ENCODE measurements at regions not wholly inside any gene's neighbourhood (a gene's known extent, or its start where the extent isn't known, plus 50 kb on each side); places are given as distances from the start of the nearest gene placed in this dataset.

GRCh38 chr13:92950771-92951170, 275.8 kb upstream of the GPC6 start:
- Histone ChIP-seq H3K27me3 (replicated peaks; ENCODE audit: insufficient read depth, low read length) (no peaks in the 10 kb centered on the region), H3K36me3 (replicated peaks; ENCODE audit: insufficient read depth, low read length) (no peaks in the 10 kb centered on the region), H2AFZ (ENCODE audit: low read length) (no peak overlapping the region), H3K9ac (ENCODE audit: low read length) (no peak overlapping the region), H3K79me2 (ENCODE audit: low read length) (no peaks in the 10 kb centered on the region), H3F3A (ENCODE audit: insufficient read depth, low read length) (no peaks in the 10 kb centered on the region), H3K4me3 (ENCODE audit: low read length) (no peak overlapping the region), H4K20me1 (ENCODE audit: insufficient read depth, low read length) (no peaks in the 10 kb centered on the region), H3K9me2 (replicated peaks; ENCODE audit: insufficient read depth, low read length) (no peaks in the 10 kb centered on the region), H3K4me1 (ENCODE audit: low read length) (no peaks in the 10 kb centered on the region), H3K9me3 (replicated peaks; ENCODE audit: insufficient read depth, low read length) (no peaks in the 10 kb centered on the region), H3K4me2 (ENCODE audit: low read depth, low read length) (no peak overlapping the region), H3K27ac (ENCODE audit: low read length) (no peak overlapping the region)
- TF ChIP-seq EZH2phosphoT487 (IDR thresholded peaks at IDR 0.05; ENCODE audit: low read length): no peak
- no peak for TF ChIP-seq EZH2 (optimal IDR thresholded peaks at IDR 0.05; ENCODE audit: low read depth, low read length)
- no peak for TF ChIP-seq CTCF (IDR thresholded peaks at IDR 0.05; ENCODE audit: low read length)
- no peak for DNase-seq

DNA sequence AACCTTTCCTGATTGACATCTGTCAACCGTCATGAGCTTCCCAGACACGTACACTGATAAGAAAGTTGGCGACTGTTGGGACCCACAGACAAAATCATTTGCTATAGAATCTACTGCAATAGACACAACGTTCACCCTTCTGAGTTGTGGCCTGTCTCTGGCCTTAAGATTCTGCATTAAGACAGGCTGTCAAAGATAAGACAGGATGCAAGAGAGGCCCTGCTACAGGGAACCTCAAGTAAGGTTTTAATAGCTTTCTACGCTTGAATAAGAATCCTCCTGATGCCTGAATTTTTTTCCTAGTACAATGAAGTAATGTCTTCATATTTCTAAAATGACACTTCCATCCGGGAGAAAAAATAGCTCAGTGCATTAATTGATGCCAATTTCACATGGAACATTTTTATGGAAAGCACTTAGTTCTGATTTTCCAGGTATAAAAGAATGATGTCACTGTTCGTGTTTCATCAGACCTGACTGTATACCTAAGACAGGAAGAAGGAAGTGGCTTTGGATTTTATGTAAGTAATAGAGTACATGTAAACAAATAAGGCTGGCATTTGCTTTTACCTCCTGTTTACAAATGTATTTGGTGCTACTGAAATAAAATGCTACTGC, 275.2 kb upstream of the GPC6 start:
- TF ChIP-seq EZH2phosphoT487 (IDR thresholded peaks at IDR 0.05; ENCODE audit: low read length): no peak
- H3K27me3 ChIP-seq (replicated peaks; ENCODE audit: insufficient read depth, low read length): no peaks in the 10 kb centered on the region
- no peaks in the 10 kb centered on the region for H3K36me3 ChIP-seq (replicated peaks; ENCODE audit: insufficient read depth, low read length)
- H3K27ac ChIP-seq (ENCODE audit: low read length): no peak overlapping the region
- H3K9me2 ChIP-seq (replicated peaks; ENCODE audit: insufficient read depth, low read length): no peaks in the 10 kb centered on the region
- H3K4me1 ChIP-seq (ENCODE audit: low read length): no peaks in the 10 kb centered on the region
- no peaks in the 10 kb centered on the region for H3K9me3 ChIP-seq (replicated peaks; ENCODE audit: insufficient read depth, low read length)
- no peak overlapping the region for H2AFZ ChIP-seq (ENCODE audit: low read length)
- H3F3A ChIP-seq (ENCODE audit: insufficient read depth, low read length): no peaks in the 10 kb centered on the region
- no peaks in the 10 kb centered on the region for H3K79me2 ChIP-seq (ENCODE audit: low read length)
- no peak overlapping the region for H3K4me2 ChIP-seq (ENCODE audit: low read depth, low read length)
- H4K20me1 ChIP-seq (ENCODE audit: insufficient read depth, low read length): no peaks in the 10 kb centered on the region
- H3K9ac ChIP-seq (ENCODE audit: low read length): no peak overlapping the region
- DNase-seq: no peak
- no peak overlapping the region for H3K4me3 ChIP-seq (ENCODE audit: low read length)

GRCh38 chr13:92952161-92952560, 274.4 kb upstream of the GPC6 start:
- no peaks in the 10 kb centered on the region for H3K9me3 ChIP-seq (replicated peaks; ENCODE audit: insufficient read depth, low read length)
- H4K20me1 ChIP-seq (ENCODE audit: insufficient read depth, low read length): no peaks in the 10 kb centered on the region
- no peak overlapping the region for H2AFZ ChIP-seq (ENCODE audit: low read length)
- no peak overlapping the region for H3K4me2 ChIP-seq (ENCODE audit: low read depth, low read length)
- no peaks in the 10 kb centered on the region for H3F3A ChIP-seq (ENCODE audit: insufficient read depth, low read length)
- no peaks in the 10 kb centered on the region for H3K9me2 ChIP-seq (replicated peaks; ENCODE audit: insufficient read depth, low read length)
- H3K27ac ChIP-seq (ENCODE audit: low read length): no peak overlapping the region
- no peaks in the 10 kb centered on the region for H3K27me3 ChIP-seq (replicated peaks; ENCODE audit: insufficient read depth, low read length)
- H3K4me1 ChIP-seq (ENCODE audit: low read length): no peaks in the 10 kb centered on the region
- H3K36me3 ChIP-seq (replicated peaks; ENCODE audit: insufficient read depth, low read length): no peaks in the 10 kb centered on the region
- DNase-seq: no peak
- TF ChIP-seq EZH2 (optimal IDR thresholded peaks at IDR 0.05; ENCODE audit: low read depth, low read length) (no peak), CTCF (IDR thresholded peaks at IDR 0.05; ENCODE audit: low read length) (no peak), EZH2phosphoT487 (IDR thresholded peaks at IDR 0.05; ENCODE audit: low read length) (no peak)
- no peaks in the 10 kb centered on the region for H3K79me2 ChIP-seq (ENCODE audit: low read length)
- H3K4me3 ChIP-seq (ENCODE audit: low read length): no peak overlapping the region
- no peak overlapping the region for H3K9ac ChIP-seq (ENCODE audit: low read length)

GRCh38 chr13:92954746-92955145, 271.9 kb upstream of the GPC6 start:
- no peak for DNase-seq
- Histone ChIP-seq H3K4me3 (ENCODE audit: low read length) (no peak overlapping the region), H3K79me2 (ENCODE audit: low read length) (no peaks in the 10 kb centered on the region), H3K27ac (ENCODE audit: low read length) (no peak overlapping the region), H3F3A (ENCODE audit: insufficient read depth, low read length) (no peaks in the 10 kb centered on the region), H3K9ac (ENCODE audit: low read length) (no peak overlapping the region), H3K4me2 (ENCODE audit: low read depth, low read length) (no peak overlapping the region), H3K4me1 (ENCODE audit: low read length) (no peaks in the 10 kb centered on the region), H2AFZ (ENCODE audit: low read length) (no peak overlapping the region), H4K20me1 (ENCODE audit: insufficient read depth, low read length) (no peaks in the 10 kb centered on the region), H3K9me2 (replicated peaks; ENCODE audit: insufficient read depth, low read length) (no peaks in the 10 kb centered on the region), H3K36me3 (replicated peaks; ENCODE audit: insufficient read depth, low read length) (no peaks in the 10 kb centered on the region), H3K9me3 (replicated peaks; ENCODE audit: insufficient read depth, low read length) (no peaks in the 10 kb centered on the region), H3K27me3 (replicated peaks; ENCODE audit: insufficient read depth, low read length) (no peaks in the 10 kb centered on the region)
- TF ChIP-seq EZH2 (optimal IDR thresholded peaks at IDR 0.05; ENCODE audit: low read depth, low read length): no peak
- no peak for TF ChIP-seq EZH2phosphoT487 (IDR thresholded peaks at IDR 0.05; ENCODE audit: low read length)
- TF ChIP-seq CTCF (IDR thresholded peaks at IDR 0.05; ENCODE audit: low read length): no peak
